B cell (primary cell): ENCODE measurements at regions not wholly inside any gene's neighbourhood (a gene's known extent, or its start where the extent isn't known, plus 50 kb on each side); places are given as distances from the start of the nearest gene placed in this dataset.

Source experiments
- EZH2 ChIP-seq: IDR thresholded peaks from 2 replicates; pipeline ENCODE4 v1.6.1; 2012; ENCODE audit warnings: borderline replicate concordance, low read depth, mild to moderate bottlenecking, moderate library complexity, low read length; ENCODE audit not compliant: insufficient read depth, poor library complexity, severe bottlenecking
- TF ChIP-seq, protein P1 (sequence below): fragments of 200-600 bp; IDR thresholded peaks from one replicate; pipeline ENCODE4 v1.8.0; 2022; ENCODE audit warnings: antibody characterized with exemption, mild to moderate bottlenecking

DNA sequence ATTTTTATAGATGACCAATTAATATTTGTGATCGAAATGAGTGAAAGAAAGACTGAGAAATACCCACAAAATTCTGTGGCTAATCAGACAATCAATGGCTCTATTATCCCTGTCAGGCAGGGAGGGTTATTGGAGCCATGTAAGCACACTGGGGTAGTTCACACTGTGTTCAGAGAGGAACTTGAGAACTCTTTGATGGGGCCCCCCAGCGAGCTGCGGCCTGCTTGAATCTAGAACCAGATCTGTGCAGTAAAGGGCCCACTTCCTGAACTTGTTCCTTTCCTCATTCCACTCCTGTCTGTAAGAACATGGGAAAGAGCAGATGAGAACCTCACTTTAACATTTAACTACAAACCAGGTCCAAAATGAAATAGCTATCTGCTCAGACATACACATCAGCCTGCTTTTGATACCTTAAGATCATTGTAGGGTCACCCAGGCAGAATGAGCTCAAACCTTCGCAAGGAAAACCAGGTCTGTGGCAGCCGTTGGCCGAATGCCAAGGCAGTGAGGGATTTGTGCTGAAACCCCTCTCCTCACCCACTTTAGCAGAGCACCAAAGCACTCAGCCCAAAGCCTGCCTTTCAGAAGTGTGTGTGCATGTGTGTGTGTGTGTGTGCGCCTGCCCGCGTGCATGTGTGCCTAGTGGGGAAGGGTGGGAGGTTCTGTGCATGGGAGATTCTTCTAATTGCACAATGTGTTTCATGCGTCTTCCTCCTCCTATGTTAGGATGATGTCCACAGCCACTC is 365.6 kb upstream of the MGMT start:
- TF ChIP-seq, protein P1, sequence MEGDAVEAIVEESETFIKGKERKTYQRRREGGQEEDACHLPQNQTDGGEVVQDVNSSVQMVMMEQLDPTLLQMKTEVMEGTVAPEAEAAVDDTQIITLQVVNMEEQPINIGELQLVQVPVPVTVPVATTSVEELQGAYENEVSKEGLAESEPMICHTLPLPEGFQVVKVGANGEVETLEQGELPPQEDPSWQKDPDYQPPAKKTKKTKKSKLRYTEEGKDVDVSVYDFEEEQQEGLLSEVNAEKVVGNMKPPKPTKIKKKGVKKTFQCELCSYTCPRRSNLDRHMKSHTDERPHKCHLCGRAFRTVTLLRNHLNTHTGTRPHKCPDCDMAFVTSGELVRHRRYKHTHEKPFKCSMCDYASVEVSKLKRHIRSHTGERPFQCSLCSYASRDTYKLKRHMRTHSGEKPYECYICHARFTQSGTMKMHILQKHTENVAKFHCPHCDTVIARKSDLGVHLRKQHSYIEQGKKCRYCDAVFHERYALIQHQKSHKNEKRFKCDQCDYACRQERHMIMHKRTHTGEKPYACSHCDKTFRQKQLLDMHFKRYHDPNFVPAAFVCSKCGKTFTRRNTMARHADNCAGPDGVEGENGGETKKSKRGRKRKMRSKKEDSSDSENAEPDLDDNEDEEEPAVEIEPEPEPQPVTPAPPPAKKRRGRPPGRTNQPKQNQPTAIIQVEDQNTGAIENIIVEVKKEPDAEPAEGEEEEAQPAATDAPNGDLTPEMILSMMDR, result no peak
- no peak for TF ChIP-seq EZH2
